BLaER1 (cell line): ENCODE measurements at regions not wholly inside any gene's neighbourhood (a gene's known extent, or its start where the extent isn't known, plus 50 kb on each side); places are given as distances from the start of the nearest gene placed in this dataset.
"Not testable (repeated sequence)": the region's sequence is repeated elsewhere in the genome, so short reads cannot be mapped to it uniquely, and the experiment has no call there.

Source experiments
- H3K27ac ChIP-seq: shearing (Covaris generic); formaldehyde crosslinking; 2 replicates; pipeline ENCODE4 v1.8.1; 2022
- H3K27me3 ChIP-seq: shearing (Covaris generic); formaldehyde crosslinking; 2 replicates; pipeline ENCODE4 v1.8.1; 2022
- H3K36me3 ChIP-seq: shearing (Covaris generic); formaldehyde crosslinking; 2 replicates; pipeline ENCODE4 v1.8.1; 2022
- H3K4me1 ChIP-seq: shearing (Covaris generic); formaldehyde crosslinking; 2 replicates; pipeline ENCODE4 v1.8.1; 2022
- H3K4me2 ChIP-seq: shearing (Covaris generic); formaldehyde crosslinking; 2 replicates; pipeline ENCODE4 v1.8.1; 2022
- H3K4me3 ChIP-seq: shearing (Covaris generic); formaldehyde crosslinking; 2 replicates; pipeline ENCODE4 v1.8.1; 2022
- H3K9ac ChIP-seq: shearing (Covaris generic); formaldehyde crosslinking; 2 replicates; pipeline ENCODE4 v1.8.1; 2022
- H3K9me3 ChIP-seq: shearing (Covaris generic); formaldehyde crosslinking; 2 replicates; pipeline ENCODE4 v1.8.1; 2022
- H4K20me1 ChIP-seq: shearing (Covaris generic); formaldehyde crosslinking; 2 replicates; pipeline ENCODE4 v1.8.1; 2022
- Cebpa-rat ChIP-seq: shearing (Covaris generic); IDR thresholded peaks from 2 replicates; pipeline ENCODE4 v1.8.1; 2022

GRCh38 chr7:125279961-125280360 is 350.3 kb upstream of the POT1 start:
- 0 out of 2 replicates have a peak, but pooled peaks cover 5% of the 10 kb centered on the region for H3K4me1 ChIP-seq
- no peaks in the 10 kb centered on the region for H4K20me1 ChIP-seq
- no peaks in the 10 kb centered on the region for H3K36me3 ChIP-seq
- H3K4me2 ChIP-seq, result no peak overlapping the region
- peaks cover 4% of the 10 kb centered on the region for H3K9me3 ChIP-seq
- no peaks in the 10 kb centered on the region for H3K27me3 ChIP-seq
- TF ChIP-seq Cebpa-rat, result no peak
- H3K27ac ChIP-seq, result no peak overlapping the region
- H3K4me3 ChIP-seq, result no peak overlapping the region
- no peak overlapping the region for H3K9ac ChIP-seq

- Histone ChIP-seq H3K9ac (no peak overlapping the region), H3K36me3 (no peaks in the 10 kb centered on the region), H4K20me1 (no peaks in the 10 kb centered on the region), H3K27me3 (no peaks in the 10 kb centered on the region), H3K27ac (no peak overlapping the region), H3K4me1 (no peaks in the 10 kb centered on the region), H3K4me2 (no peak overlapping the region), H3K9me3 (peaks cover 8% of the 10 kb centered on the region), H3K4me3 (no peak overlapping the region)
- no peak for TF ChIP-seq Cebpa-rat
Observed at GRCh38 chr7:125278318-125278717, 348.7 kb upstream of the POT1 start.

- H3K4me2 ChIP-seq, H3K9ac ChIP-seq, H3K27me3 ChIP-seq, H3K4me1 ChIP-seq, H3K27ac ChIP-seq, H3K4me3 ChIP-seq, H3K36me3 ChIP-seq, H4K20me1 ChIP-seq, H3K9me3 ChIP-seq: not testable (repeated sequence)
Observed at GRCh38 chr7:125274742-125275141, 345.1 kb upstream of the POT1 start.

- H3K4me1 ChIP-seq, H3K27ac ChIP-seq, H4K20me1 ChIP-seq, H3K4me3 ChIP-seq, H3K9ac ChIP-seq, H3K4me2 ChIP-seq, H3K9me3 ChIP-seq, H3K27me3 ChIP-seq, H3K36me3 ChIP-seq: not testable (repeated sequence)
Observed at GRCh38 chr7:125264174-125264856, 334.7 kb upstream of the POT1 start.

GRCh38 chr7:125258876-125259417 is 329.3 kb upstream of the POT1 start:
- H3K27me3 ChIP-seq, H3K4me2 ChIP-seq, H3K9ac ChIP-seq, H3K4me1 ChIP-seq, H3K36me3 ChIP-seq, H4K20me1 ChIP-seq, H3K9me3 ChIP-seq, H3K4me3 ChIP-seq, H3K27ac ChIP-seq: not testable (repeated sequence)

- Histone ChIP-seq H3K4me1 (no peaks in the 10 kb centered on the region), H3K36me3 (no peaks in the 10 kb centered on the region), H3K9ac (no peak overlapping the region), H4K20me1 (no peaks in the 10 kb centered on the region), H3K4me2 (no peak overlapping the region), H3K4me3 (no peak overlapping the region), H3K27ac (no peak overlapping the region), H3K27me3 (no peaks in the 10 kb centered on the region), H3K9me3 (no peaks in the 10 kb centered on the region)
- TF ChIP-seq Cebpa-rat, result no peak
Observed at GRCh38 chr7:125257617-125258016, 328.0 kb upstream of the POT1 start.

GRCh38 chr7:125256446-125256845 is 326.8 kb upstream of the POT1 start:
- Histone ChIP-seq H3K4me1 (no peaks in the 10 kb centered on the region), H3K4me3 (no peak overlapping the region), H3K36me3 (no peaks in the 10 kb centered on the region), H3K27me3 (no peaks in the 10 kb centered on the region), H4K20me1 (no peaks in the 10 kb centered on the region), H3K9ac (no peak overlapping the region), H3K27ac (no peak overlapping the region), H3K4me2 (no peak overlapping the region), H3K9me3 (no peaks in the 10 kb centered on the region)
- no peak for TF ChIP-seq Cebpa-rat

- Histone ChIP-seq H3K36me3 (no peaks in the 10 kb centered on the region), H3K27me3 (no peaks in the 10 kb centered on the region), H3K9me3 (no peaks in the 10 kb centered on the region), H3K4me3 (no peak overlapping the region), H4K20me1 (no peaks in the 10 kb centered on the region), H3K27ac (no peak overlapping the region), H3K9ac (no peak overlapping the region), H3K4me1 (no peaks in the 10 kb centered on the region), H3K4me2 (no peak overlapping the region)
- no peak for TF ChIP-seq Cebpa-rat
Observed at GRCh38 chr7:125255810-125256209, 326.2 kb upstream of the POT1 start.

GRCh38 chr7:125254566-125254965 is 324.9 kb upstream of the POT1 start:
- no peak for TF ChIP-seq Cebpa-rat
- Histone ChIP-seq H3K9ac (no peak overlapping the region), H3K4me1 (no peaks in the 10 kb centered on the region), H3K9me3 (no peaks in the 10 kb centered on the region), H3K27ac (no peak overlapping the region), H3K4me3 (no peak overlapping the region), H3K4me2 (no peak overlapping the region), H4K20me1 (no peaks in the 10 kb centered on the region), H3K27me3 (no peaks in the 10 kb centered on the region), H3K36me3 (no peaks in the 10 kb centered on the region)

GRCh38 chr7:125253452-125254190 is 324.0 kb upstream of the POT1 start:
- Histone ChIP-seq H3K27me3 (no peaks in the 10 kb centered on the region), H3K9ac (no peak overlapping the region), H4K20me1 (no peaks in the 10 kb centered on the region), H3K4me1 (no peaks in the 10 kb centered on the region), H3K27ac (no peak overlapping the region), H3K4me2 (no peak overlapping the region), H3K9me3 (no peaks in the 10 kb centered on the region), H3K36me3 (no peaks in the 10 kb centered on the region), H3K4me3 (no peak overlapping the region)
- TF ChIP-seq Cebpa-rat, result no peak
